ENCODE measurements at regions not wholly inside any gene's neighbourhood (a gene's known extent, or its start where the extent isn't known, plus 50 kb on each side); places are given as distances from the start of the nearest gene placed in this dataset.

GRCh38 chr17:73952480-73953205, 250.8 kb upstream of the RPL38 start:
- DNase-seq (ENCODE audit: insufficient read length, low spot score) (no peak), FAIRE-seq (no peak)
- TF ChIP-seq POLR2A (IDR thresholded peaks at IDR 0.05; ENCODE audit: low read depth, low read length): no peak

- FAIRE-seq: no peak
- DNase-seq (ENCODE audit: insufficient read length, low spot score): no peak
- TF ChIP-seq POLR2A (IDR thresholded peaks at IDR 0.05; ENCODE audit: low read depth, low read length): no peak
Observed at GRCh38 chr17:73953206-73954033, 250.1 kb upstream of the RPL38 start.

GRCh38 chr17:73954951-73955350, 248.5 kb upstream of the RPL38 start:
- TF ChIP-seq POLR2A (IDR thresholded peaks at IDR 0.05; ENCODE audit: low read depth, low read length): no peak
- no peak for DNase-seq (ENCODE audit: insufficient read length, low spot score)
- no peak for FAIRE-seq

GRCh38 chr17:73955616-73956015, 247.9 kb upstream of the RPL38 start:
- TF ChIP-seq POLR2A (IDR thresholded peaks at IDR 0.05; ENCODE audit: low read depth, low read length): no peak
- no peak for FAIRE-seq
- DNase-seq (ENCODE audit: insufficient read length, low spot score): no peak

DNA sequence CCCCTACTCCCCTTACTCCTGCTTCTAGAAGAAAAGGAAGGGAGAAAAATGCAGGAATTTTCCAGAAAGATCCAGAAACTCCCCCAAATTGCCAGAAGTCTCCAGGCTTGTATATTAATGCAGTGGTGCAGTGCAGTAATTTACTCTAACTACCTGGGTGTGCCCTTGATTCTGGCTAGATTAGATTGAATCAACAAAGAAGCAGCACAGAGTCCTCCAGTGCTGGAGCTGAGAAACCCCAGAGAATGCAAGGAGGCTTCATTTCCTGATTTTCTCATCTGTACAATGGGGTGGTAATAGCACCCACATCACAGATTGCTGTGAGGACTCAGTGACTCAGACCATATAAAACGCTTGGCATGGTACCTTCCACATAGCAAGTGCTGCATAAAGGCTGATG, 247.3 kb upstream of the RPL38 start:
- DNase-seq (ENCODE audit: insufficient read length, low spot score) (no peak), FAIRE-seq (no peak)
- TF ChIP-seq POLR2A (IDR thresholded peaks at IDR 0.05; ENCODE audit: low read depth, low read length): no peak

GRCh38 chr17:73956595-73957465, 246.6 kb upstream of the RPL38 start:
- DNase-seq (ENCODE audit: insufficient read length, low spot score): peak; percentile 74
- FAIRE-seq: no peak
- no peak for TF ChIP-seq POLR2A (IDR thresholded peaks at IDR 0.05; ENCODE audit: low read depth, low read length)

GRCh38 chr17:73957564-73957963, 245.9 kb upstream of the RPL38 start:
- DNase-seq (ENCODE audit: insufficient read length, low spot score): no peak
- TF ChIP-seq POLR2A (IDR thresholded peaks at IDR 0.05; ENCODE audit: low read depth, low read length): no peak
- FAIRE-seq: no peak

DNA sequence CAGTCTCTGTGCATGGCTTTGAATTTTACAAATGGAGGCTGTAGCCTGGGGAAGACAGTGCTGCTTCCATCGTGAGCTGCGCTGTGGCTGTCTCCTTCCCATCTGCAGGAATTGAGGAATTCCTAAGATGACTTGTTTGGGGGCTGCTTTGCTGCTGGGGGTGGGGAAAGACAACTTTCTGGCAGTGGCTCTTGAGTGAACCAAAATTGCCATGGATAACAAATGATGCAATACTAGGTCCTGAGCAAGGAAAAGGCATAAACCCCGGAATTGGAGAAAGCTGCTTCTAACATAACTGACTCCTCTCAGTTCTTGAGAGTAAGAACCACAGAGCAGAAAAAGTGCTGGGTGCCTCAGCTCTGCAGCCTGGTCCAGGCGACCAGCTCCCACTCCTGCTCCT, 245.0 kb upstream of the RPL38 start:
- no peak for TF ChIP-seq POLR2A (IDR thresholded peaks at IDR 0.05; ENCODE audit: low read depth, low read length)
- DNase-seq (ENCODE audit: insufficient read length, low spot score): no peak
- no peak for FAIRE-seq

- DNase-seq (ENCODE audit: insufficient read length, low spot score): no peak
- no peak for TF ChIP-seq POLR2A (IDR thresholded peaks at IDR 0.05; ENCODE audit: low read depth, low read length)
- FAIRE-seq: no peak
Observed at GRCh38 chr17:73960469-73960868, 243.0 kb upstream of the RPL38 start.

GRCh38 chr17:73962308-73962707, 241.2 kb upstream of the RPL38 start:
- no peak for FAIRE-seq

GRCh38 chr17:73968680-73969079, 234.8 kb upstream of the RPL38 start:
- DNase-seq (ENCODE audit: insufficient read length, low spot score) (no peak), FAIRE-seq (no peak)
- TF ChIP-seq POLR2A (IDR thresholded peaks at IDR 0.05; ENCODE audit: low read depth, low read length): no peak

More at GRCh38 chr17:73962308-73962707, 241.2 kb upstream of the RPL38 start:
- DNase-seq (ENCODE audit: insufficient read length, low spot score): no peak
- no peak for TF ChIP-seq POLR2A (IDR thresholded peaks at IDR 0.05; ENCODE audit: low read depth, low read length)

- TF ChIP-seq POLR2A (IDR thresholded peaks at IDR 0.05; ENCODE audit: low read depth, low read length): no peak
- DNase-seq (ENCODE audit: insufficient read length, low spot score) (no peak), FAIRE-seq (no peak)
Observed at GRCh38 chr17:73969956-73970355, 233.5 kb upstream of the RPL38 start.

DNA sequence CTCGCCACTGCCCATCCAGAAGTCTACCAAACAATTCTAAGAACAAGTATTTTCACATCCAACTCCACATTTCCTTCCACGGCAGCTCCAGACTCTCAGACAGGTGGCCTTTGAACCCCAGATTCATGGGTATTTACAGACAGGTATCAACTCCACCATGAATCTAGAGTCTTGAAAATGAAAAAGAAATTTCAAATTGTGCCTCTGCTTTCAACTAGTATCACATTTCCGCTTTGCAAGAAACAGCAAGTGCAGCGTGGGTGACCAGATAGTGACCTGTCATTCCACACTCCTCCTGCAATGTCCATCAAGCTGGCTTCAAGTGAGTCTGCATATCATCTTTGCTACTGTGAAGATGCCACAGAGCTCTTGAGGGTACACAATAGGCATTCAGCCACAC, 232.4 kb upstream of the RPL38 start:
- TF ChIP-seq POLR2A (IDR thresholded peaks at IDR 0.05; ENCODE audit: low read depth, low read length): no peak
- DNase-seq (ENCODE audit: insufficient read length, low spot score) (no peak), FAIRE-seq (no peak)

- TF ChIP-seq POLR2A (IDR thresholded peaks at IDR 0.05; ENCODE audit: low read depth, low read length): no peak
- FAIRE-seq (no peak), DNase-seq (ENCODE audit: insufficient read length, low spot score) (no peak)
Observed at GRCh38 chr17:73972056-73972455, 231.4 kb upstream of the RPL38 start.
